Endothelial cell of umbilical vein (primary cell): ENCODE measurements at regions not wholly inside any gene's neighbourhood (a gene's known extent, or its start where the extent isn't known, plus 50 kb on each side); places are given as distances from the start of the nearest gene placed in this dataset.

Experiments
- BruUV-seq: library from RNA; stranded (reverse); fragments of 400-500 nt; replicated peaks from 2 replicates; lab custom pipeline; 2021; lab: Mats Ljungman, UMichigan
- CTCF ChIA-PET: fragments of 300-600, 350-600 bp; sonication (Branson Sonifier 250); formaldehyde crosslinking; loops from one replicate; lab custom pipeline; 2021; ENCODE audit warnings: antibody characterized with exemption, inconsistent platforms; lab: Charles Lee
- POLR2A ChIA-PET: fragments of 300-600, 350-600 bp; sonication (Branson Sonifier 250); formaldehyde crosslinking; loops from one replicate; lab custom pipeline; 2021; ENCODE audit warnings: antibody characterized with exemption, inconsistent platforms; lab: Charles Lee
- DNase-seq: peaks from one replicate; pipeline ENCODE4 v3.0.0-alpha.2; 2011; ENCODE audit warnings: low read depth, low spot score
- FAIRE-seq: peaks from 2 replicates; lab custom pipeline; 2011; peaks lifted over from hg19 to GRCh38; lab: Jason Lieb, UNC
- H2AFZ ChIP-seq: 2 replicates; pipeline ENCODE4 v1.6.0; 2012; ENCODE audit warnings: low read depth, low read length, control low read depth, inconsistent platforms
- H3K27ac ChIP-seq: 2 replicates; pipeline ENCODE4 v1.5.1; 2011; ENCODE audit warnings: low read depth, mild to moderate bottlenecking, control low read depth, low read length, moderate library complexity; ENCODE audit not compliant: insufficient read depth
- H3K27me3 ChIP-seq, 2 experiments: 2 replicates each; pipeline versions ENCODE4 v1.6.0 to v1.6.1; 2011; ENCODE audit warnings: low read length in 2 of 2, mixed read lengths in 1 of 2; ENCODE audit not compliant: control insufficient read depth in 2 of 2, insufficient read depth in 2 of 2
- H3K36me3 ChIP-seq, 2 experiments: 2 replicates in 1 of 2; 3 replicates in 1 of 2; pipeline ENCODE4 v1.5.1; 2011; ENCODE audit warnings: low read length in 2 of 2, mild to moderate bottlenecking in 1 of 2, moderate library complexity in 1 of 2; ENCODE audit not compliant: control insufficient read depth in 2 of 2, insufficient read depth in 2 of 2; ENCODE audit errors: extremely low read depth in 1 of 2
- H3K4me1 ChIP-seq: 3 replicates; pipeline ENCODE4 v1.5.1; 2011; ENCODE audit warnings: mild to moderate bottlenecking, low read length; ENCODE audit not compliant: control insufficient read depth, insufficient read depth; ENCODE audit errors: extremely low read depth
- H3K4me2 ChIP-seq: 2 replicates; pipeline ENCODE4 v1.6.1; 2011; ENCODE audit warnings: low read length, control low read depth, mixed read lengths; ENCODE audit not compliant: insufficient read depth
- H3K4me3 ChIP-seq, 3 experiments: fragments of 200-600 bp in 1 of 3; sonication (generic), shearing (Covaris generic) in 1 of 3; replicated peaks in 1 of 3; 2 replicates each; pipeline ENCODE4 v1.5.1; 2011 to 2016; ENCODE audit warnings: control low read depth in 3 of 3, low read length in 3 of 3, mild to moderate bottlenecking in 2 of 3, inconsistent platforms in 1 of 3, low read depth in 1 of 3, moderate library complexity in 1 of 3; ENCODE audit not compliant: insufficient read depth in 1 of 3
- H3K79me2 ChIP-seq: 2 replicates; pipeline ENCODE4 v1.6.0; 2012; ENCODE audit warnings: low read length, inconsistent platforms; ENCODE audit not compliant: control insufficient read depth, insufficient read depth
- H3K9ac ChIP-seq: replicated peaks from 2 replicates; pipeline ENCODE3; 2011; ENCODE audit warnings: low read length, control low read depth; ENCODE audit not compliant: insufficient read depth; ENCODE audit errors: extremely low read depth
- H3K9me1 ChIP-seq: replicated peaks from 3 replicates; pipeline ENCODE4 v1.6.0; 2011; ENCODE audit warnings: mild to moderate bottlenecking, low read length; ENCODE audit not compliant: control insufficient read depth, insufficient read depth; ENCODE audit errors: extremely low read depth
- H3K9me3 ChIP-seq: replicated peaks from 2 replicates; pipeline ENCODE4 v1.5.1; 2012; ENCODE audit warnings: low read length, inconsistent platforms; ENCODE audit not compliant: control insufficient read depth, insufficient read depth
- H4K20me1 ChIP-seq: replicated peaks from 2 replicates; pipeline ENCODE3; 2011; ENCODE audit warnings: mild to moderate bottlenecking, low read length; ENCODE audit not compliant: control insufficient read depth, insufficient read depth; ENCODE audit errors: extremely low read depth
- CTCF ChIP-seq, 2 donors: IDR thresholded peaks; 1 replicate in 1 of 2; 2 replicates in 1 of 2; pipeline ENCODE4 v1.5.1; 2011; ENCODE audit warnings: low read length in 2 of 2, mild to moderate bottlenecking in 2 of 2, moderate library complexity in 2 of 2, control low read depth in 1 of 2, inconsistent platforms in 1 of 2, low read depth in 1 of 2; ENCODE audit not compliant: insufficient read depth in 1 of 2; ENCODE audit errors: extremely low read depth in 1 of 2
- EZH2 ChIP-seq: IDR thresholded peaks from 2 replicates; pipeline ENCODE4 v1.6.1; 2012; ENCODE audit warnings: borderline replicate concordance, low read depth, mild to moderate bottlenecking, moderate library complexity, low read length, inconsistent platforms; ENCODE audit not compliant: severe bottlenecking
- FOS ChIP-seq: IDR thresholded peaks from 2 replicates; pipeline ENCODE4 v1.6.1; 2011; ENCODE audit warnings: mild to moderate bottlenecking, low read length, moderate library complexity, borderline replicate concordance; ENCODE audit not compliant: insufficient read depth
- GATA2 ChIP-seq: IDR thresholded peaks from 2 replicates; pipeline ENCODE4 v1.7.0; 2011; ENCODE audit warnings: low read depth, mild to moderate bottlenecking, moderate library complexity, mixed read lengths, low read length; ENCODE audit not compliant: insufficient read length, insufficient read depth
- JUN ChIP-seq: IDR thresholded peaks from 2 replicates; pipeline ENCODE4 v1.6.1; 2011; ENCODE audit warnings: borderline replicate concordance, low read depth; ENCODE audit not compliant: insufficient read length, insufficient read depth
- MYC ChIP-seq: IDR thresholded peaks from one replicate; pipeline ENCODE4 v1.6.1; 2011; ENCODE audit warnings: mild to moderate bottlenecking, low read depth, low read length
- POLR2A ChIP-seq: IDR thresholded peaks from 2 replicates; pipeline ENCODE4 v1.6.1; 2012; ENCODE audit warnings: low read depth, mild to moderate bottlenecking, control low read depth, low read length
- POLR2AphosphoS5 ChIP-seq: IDR thresholded peaks from 2 replicates; pipeline ENCODE4 v1.6.1; 2012; ENCODE audit warnings: low read depth, mild to moderate bottlenecking, control low read depth, low read length, moderate library complexity; ENCODE audit not compliant: insufficient read depth
- dilution Hi-C: fragments of 300-500 bp; cut with MboI; formaldehyde crosslinking; loops from one replicate; pipeline ENCODE4 v1.15.0; 2019; ENCODE audit warnings: low sequenced_read_pairs; ENCODE audit not compliant: extremely low pct_ligation_motif_present
- intact Hi-C: fragments of 100-400 bp; cut with micrococcal nuclease; formaldehyde crosslinking; loops from one replicate; pipeline ENCODE4 v1.10.0; 2022
- TF ChIP-seq, protein P1 (sequence below): IDR thresholded peaks from 2 replicates; pipeline ENCODE4 v1.6.1; 2011; ENCODE audit not compliant: insufficient read depth, insufficient read length

DNA sequence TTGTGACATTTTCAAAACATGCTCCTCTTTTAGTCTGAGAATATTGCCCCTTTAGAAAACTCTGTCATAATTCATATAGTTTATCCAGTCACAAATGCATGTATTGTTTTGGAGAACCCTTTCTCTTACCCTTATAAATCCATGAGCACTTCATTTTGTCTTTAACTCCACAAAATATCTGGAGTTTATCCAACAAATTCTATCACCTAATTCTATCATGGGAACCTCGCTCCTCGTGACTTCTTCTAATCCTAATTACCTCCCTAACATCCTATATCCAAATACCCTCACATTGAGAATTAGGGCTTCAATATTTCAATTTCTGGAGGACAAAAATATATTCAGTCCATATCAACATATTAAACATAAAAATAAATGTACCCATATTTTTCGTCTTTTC is 1565.9 kb downstream of the ARAP2 start:
- DNase-seq (no peak), FAIRE-seq (no peak)
- Histone ChIP-seq H3K27me3 (no peaks in the 10 kb centered on the region), H3K4me1 (no peaks in the 10 kb centered on the region), H3K9me1 (no peaks in the 10 kb centered on the region), H3K4me3 (no peak overlapping the region), H3K36me3 (no peaks in the 10 kb centered on the region), H3K9ac (no peak overlapping the region), H3K9me3 (no peaks in the 10 kb centered on the region), H3K4me2 (no peak overlapping the region), H2AFZ (no peak overlapping the region), H3K79me2 (no peaks in the 10 kb centered on the region), H4K20me1 (no peaks in the 10 kb centered on the region), H3K27ac (no peak overlapping the region)
- TF ChIP-seq JUN (no peak), POLR2A (no peak), CTCF (IDR thresholded peaks at IDR 0.05; ENCODE audit: extremely low read depth in 1 of 2, insufficient read depth in 1 of 2, low read depth in 1 of 2, low read length in 2 of 2) (no peak), GATA2 (no peak), POLR2AphosphoS5 (no peak), EZH2 (no peak), MYC (no peak), FOS (no peak)
- TF ChIP-seq, protein P1, sequence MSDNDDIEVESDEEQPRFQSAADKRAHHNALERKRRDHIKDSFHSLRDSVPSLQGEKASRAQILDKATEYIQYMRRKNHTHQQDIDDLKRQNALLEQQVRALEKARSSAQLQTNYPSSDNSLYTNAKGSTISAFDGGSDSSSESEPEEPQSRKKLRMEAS, result no peak
- no TSS peak for BruUV-seq
- intact Hi-C loops (no loop called here), dilution Hi-C loops (no loop called here)
- POLR2A ChIA-PET, result no interaction called here
- CTCF ChIA-PET, result no interaction called here
